Ascending aorta (tissue), 2 donors: ENCODE measurements at regions not wholly inside any gene's neighbourhood (a gene's known extent, or its start where the extent isn't known, plus 50 kb on each side); places are given as distances from the start of the nearest gene placed in this dataset.

ENCODE experiments used
- DNase-seq, 2 donors: peaks; one replicate each; pipeline ENCODE4 v3.0.0-alpha.2; 2019; ENCODE audit warnings: low spot score in 2 of 2
- H3K27ac ChIP-seq, 2 donors: fragments of 200-600 bp; sonication (generic); one replicate each; pipeline ENCODE4 v1.5.1; 2016 to 2017; ENCODE audit warnings: mild to moderate bottlenecking in 1 of 2
- H3K27me3 ChIP-seq: fragments of 200-600 bp; sonication (generic); one replicate; pipeline ENCODE4 v1.5.1; 2017
- H3K36me3 ChIP-seq, 2 donors: fragments of 200-600 bp; sonication (generic); one replicate each; pipeline ENCODE4 v1.5.1; 2016
- H3K4me1 ChIP-seq, 2 donors: fragments of 200-600 bp; sonication (generic); one replicate each; pipeline ENCODE4 v1.5.1; 2016 to 2017; ENCODE audit warnings: mild to moderate bottlenecking in 1 of 2
- H3K4me3 ChIP-seq, 2 donors: fragments of 200-600 bp; sonication (generic); one replicate each; pipeline ENCODE4 v1.5.1; 2016 to 2017; ENCODE audit warnings: mild to moderate bottlenecking in 1 of 2
- H3K9me3 ChIP-seq, 2 donors: fragments of 200-600 bp; sonication (generic); one replicate each; pipeline ENCODE4 v1.5.1; 2016
- CTCF ChIP-seq, 3 experiments: fragments of 200-600 bp in 2 of 3; fragments of 450-650 bp in 1 of 3; sonication (generic) in 2 of 3; IDR thresholded peaks; one replicate each; pipeline ENCODE4 v1.5.1; 2016 to 2019; ENCODE audit warnings: antibody characterized with exemption in 3 of 3, mild to moderate bottlenecking in 1 of 3, moderate library complexity in 1 of 3
- intact Hi-C: fragments of 100-400 bp; cut with DNase I; formaldehyde crosslinking; loops from one replicate; pipeline ENCODE4 v1.15.1; 2023

- H3K36me3 ChIP-seq: no peaks in the 10 kb centered on the region
- H3K9me3 ChIP-seq: no peaks in the 10 kb centered on the region
- no peak overlapping the region for H3K4me3 ChIP-seq
- no peaks in the 10 kb centered on the region for H3K4me1 ChIP-seq
- intact Hi-C loops: no loop called here
- no peaks in the 10 kb centered on the region for H3K27me3 ChIP-seq
- TF ChIP-seq CTCF (IDR thresholded peaks at IDR 0.05): no peak
- peak in 1 of 2 donors; percentile 53 for DNase-seq
- H3K27ac ChIP-seq: no peak overlapping the region
Observed at GRCh38 chr22:48369789-48370507, 1457.7 kb downstream of the BRD1 start.

GRCh38 chr22:48368975-48369525 is 1458.6 kb downstream of the BRD1 start:
- intact Hi-C loops: no loop called here
- H3K36me3 ChIP-seq: no peaks in the 10 kb centered on the region
- no peak for TF ChIP-seq CTCF (IDR thresholded peaks at IDR 0.05)
- no peaks in the 10 kb centered on the region for H3K4me1 ChIP-seq
- DNase-seq: peak in 1 of 2 donors; percentile 37
- H3K27me3 ChIP-seq: no peaks in the 10 kb centered on the region
- H3K4me3 ChIP-seq: no peak overlapping the region
- no peaks in the 10 kb centered on the region for H3K9me3 ChIP-seq
- no peak overlapping the region for H3K27ac ChIP-seq

DNA sequence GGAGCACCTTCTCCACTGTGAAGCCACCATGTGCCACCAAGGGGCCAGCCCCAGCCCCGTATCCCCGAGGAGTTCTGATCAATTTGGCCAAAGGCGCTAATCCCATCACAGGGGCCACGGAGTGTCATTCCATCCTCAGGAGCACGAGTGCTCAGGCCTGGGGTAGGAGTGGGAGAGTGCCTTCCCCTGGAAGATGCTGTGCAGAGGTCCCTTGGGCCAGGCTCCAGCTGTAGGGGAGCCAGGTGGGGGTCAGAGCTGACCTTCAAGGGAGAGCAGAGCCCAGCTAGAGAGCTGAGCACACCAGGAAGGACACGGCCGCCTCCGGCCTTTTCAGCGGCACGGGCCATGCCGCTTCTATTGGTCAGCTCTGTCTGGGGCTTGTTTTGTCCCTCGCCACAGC is 1459.9 kb downstream of the BRD1 start:
- peak in 1 of 2 donors; percentile 30 for DNase-seq
- Histone ChIP-seq H3K27ac (no peak overlapping the region), H3K4me1 (no peaks in the 10 kb centered on the region), H3K9me3 (no peaks in the 10 kb centered on the region), H3K36me3 (no peaks in the 10 kb centered on the region), H3K4me3 (no peak overlapping the region), H3K27me3 (no peaks in the 10 kb centered on the region)
- TF ChIP-seq CTCF (IDR thresholded peaks at IDR 0.05): no peak
- intact Hi-C loops: no loop called here

GRCh38 chr22:48366591-48366990 is 1461.1 kb downstream of the BRD1 start:
- no peak for TF ChIP-seq CTCF (IDR thresholded peaks at IDR 0.05)
- Histone ChIP-seq H3K36me3 (no peaks in the 10 kb centered on the region), H3K9me3 (no peaks in the 10 kb centered on the region), H3K27me3 (no peaks in the 10 kb centered on the region), H3K4me1 (no peaks in the 10 kb centered on the region), H3K27ac (no peak overlapping the region), H3K4me3 (no peak overlapping the region)
- intact Hi-C loops: no loop called here
- DNase-seq: peak in 1 of 2 donors; percentile 37

DNA sequence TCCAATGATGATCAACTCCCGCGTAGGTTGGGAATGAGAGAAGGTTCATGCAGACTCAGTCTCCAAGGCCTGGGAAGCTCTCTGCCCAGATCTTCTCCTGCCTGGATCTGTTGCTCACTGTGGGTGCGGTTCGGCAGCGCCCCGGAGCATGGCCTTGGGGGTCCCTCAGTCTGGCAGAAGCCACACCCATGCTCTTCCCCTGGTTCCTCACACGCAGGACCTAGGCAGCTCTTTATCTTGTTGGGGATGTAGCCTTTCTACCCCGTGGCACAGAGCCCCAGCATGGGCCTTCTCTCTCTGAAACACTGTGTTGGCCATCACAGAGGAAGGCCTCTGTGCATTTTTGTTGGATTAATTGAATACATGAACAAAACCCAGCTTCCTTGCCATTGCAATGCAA is 1461.6 kb downstream of the BRD1 start:
- TF ChIP-seq CTCF (IDR thresholded peaks at IDR 0.05): no peak
- Histone ChIP-seq H3K9me3 (no peaks in the 10 kb centered on the region), H3K4me3 (no peak overlapping the region), H3K36me3 (no peaks in the 10 kb centered on the region), H3K27ac (no peak overlapping the region), H3K4me1 (no peaks in the 10 kb centered on the region), H3K27me3 (no peaks in the 10 kb centered on the region)
- intact Hi-C loops: no loop called here
- peak in 1 of 2 donors; percentile 35 for DNase-seq
